ENCODE measurements at regions not wholly inside any gene's neighbourhood (a gene's known extent, or its start where the extent isn't known, plus 50 kb on each side); places are given as distances from the start of the nearest gene placed in this dataset.

DNA sequence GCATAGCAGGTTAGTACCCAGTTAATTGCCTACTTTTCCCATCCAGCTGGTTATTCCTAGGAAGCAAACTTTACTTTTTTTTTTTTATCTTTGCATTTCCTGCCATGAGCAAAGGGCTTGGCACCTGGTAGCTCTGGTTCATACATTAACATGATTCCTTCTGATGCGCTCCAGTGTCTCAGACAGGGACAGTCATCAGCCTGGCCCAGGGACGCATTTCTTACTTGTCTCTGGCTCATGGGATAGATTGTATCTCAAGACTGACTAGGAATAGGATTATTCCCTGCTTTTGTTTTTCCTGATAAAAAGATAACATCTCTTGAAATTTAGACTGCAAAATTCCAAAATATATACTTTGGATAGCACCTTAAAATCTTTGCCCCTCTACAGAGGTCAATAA, 571.5 kb upstream of the TENM3 start:
- no peak for TF ChIP-seq CEBPB (IDR thresholded peaks at IDR 0.05; ENCODE audit: low read depth, low read length)
- TF ChIP-seq CTCF (conservative IDR thresholded peaks at IDR 0.05; ENCODE audit: low read depth, low read length): no peak
- TF ChIP-seq, protein P1, sequence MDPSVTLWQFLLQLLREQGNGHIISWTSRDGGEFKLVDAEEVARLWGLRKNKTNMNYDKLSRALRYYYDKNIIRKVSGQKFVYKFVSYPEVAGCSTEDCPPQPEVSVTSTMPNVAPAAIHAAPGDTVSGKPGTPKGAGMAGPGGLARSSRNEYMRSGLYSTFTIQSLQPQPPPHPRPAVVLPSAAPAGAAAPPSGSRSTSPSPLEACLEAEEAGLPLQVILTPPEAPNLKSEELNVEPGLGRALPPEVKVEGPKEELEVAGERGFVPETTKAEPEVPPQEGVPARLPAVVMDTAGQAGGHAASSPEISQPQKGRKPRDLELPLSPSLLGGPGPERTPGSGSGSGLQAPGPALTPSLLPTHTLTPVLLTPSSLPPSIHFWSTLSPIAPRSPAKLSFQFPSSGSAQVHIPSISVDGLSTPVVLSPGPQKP (IDR thresholded peaks at IDR 0.05; ENCODE audit: borderline replicate concordance, low read depth, low read length): no peak
- no peak for TF ChIP-seq POLR2A (IDR thresholded peaks at IDR 0.05; ENCODE audit: low read depth, low read length)
- no peak for TF ChIP-seq RAD21 (IDR thresholded peaks at IDR 0.05; ENCODE audit: low read length)
- TF ChIP-seq MXI1 (IDR thresholded peaks at IDR 0.05; ENCODE audit: borderline replicate concordance, low read depth, low read length): no peak
- no peak for TF ChIP-seq RCOR1 (IDR thresholded peaks at IDR 0.05; ENCODE audit: insufficient replicate concordance, low read length)
- TF ChIP-seq, protein P2, sequence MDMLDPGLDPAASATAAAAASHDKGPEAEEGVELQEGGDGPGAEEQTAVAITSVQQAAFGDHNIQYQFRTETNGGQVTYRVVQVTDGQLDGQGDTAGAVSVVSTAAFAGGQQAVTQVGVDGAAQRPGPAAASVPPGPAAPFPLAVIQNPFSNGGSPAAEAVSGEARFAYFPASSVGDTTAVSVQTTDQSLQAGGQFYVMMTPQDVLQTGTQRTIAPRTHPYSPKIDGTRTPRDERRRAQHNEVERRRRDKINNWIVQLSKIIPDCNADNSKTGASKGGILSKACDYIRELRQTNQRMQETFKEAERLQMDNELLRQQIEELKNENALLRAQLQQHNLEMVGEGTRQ (IDR thresholded peaks at IDR 0.05; ENCODE audit: low read depth, low read length): no peak
- no peak for TF ChIP-seq MAZ (IDR thresholded peaks at IDR 0.05; ENCODE audit: borderline replicate concordance, low read depth, low read length)
- no peak for TF ChIP-seq MAFK (IDR thresholded peaks at IDR 0.05; ENCODE audit: low read depth, low read length)
- TF ChIP-seq BHLHE40 (IDR thresholded peaks at IDR 0.05; ENCODE audit: low read depth, low read length): no peak
- TF ChIP-seq SMC3 (IDR thresholded peaks at IDR 0.05; ENCODE audit: low read depth, low read length): no peak
- no peak for TF ChIP-seq RFX5 (IDR thresholded peaks at IDR 0.05; ENCODE audit: low read depth, low read length)
- TF ChIP-seq FOS (IDR thresholded peaks at IDR 0.05; ENCODE audit: low read depth, low read length): no peak

Data from IMR-90 (cell line).